A673 (cell line): ENCODE measurements at regions not wholly inside any gene's neighbourhood (a gene's known extent, or its start where the extent isn't known, plus 50 kb on each side); places are given as distances from the start of the nearest gene placed in this dataset.

Experiments used
- BruUV-seq: library from RNA; stranded (reverse); fragments of 400-500 nt; replicated peaks from 2 replicates; lab custom pipeline; 2021; lab: Mats Ljungman, UMichigan
- CTCF ChIA-PET: fragments of 300-600 bp; sonication (Branson Sonifier 250); formaldehyde crosslinking; loops from one replicate; lab custom pipeline; 2022; ENCODE audit warnings: antibody characterized with exemption; lab: Charles Lee
- POLR2A ChIA-PET: fragments of 300-600 bp; sonication (Branson Sonifier 250); formaldehyde crosslinking; loops from one replicate; lab custom pipeline; 2022; ENCODE audit warnings: antibody characterized with exemption; ENCODE audit not compliant: low non-redundant PET; lab: Charles Lee
- DNase-seq: peaks from one replicate; pipeline ENCODE4 v3.0.0-alpha.2; 2015; ENCODE audit warnings: low spot score
- H3K27ac ChIP-seq: fragments of 200-600 bp; sonication (generic); 2 replicates; pipeline ENCODE4 v1.5.1; 2016; ENCODE audit warnings: mixed run types, low read depth, mild to moderate bottlenecking, mixed read lengths, antibody characterized with exemption, low read length; ENCODE audit not compliant: poor library complexity, severe bottlenecking
- H3K27me3 ChIP-seq: fragments of 200-600 bp; sonication (generic); replicated peaks from 2 replicates; pipeline ENCODE4 v1.6.1; 2017; ENCODE audit warnings: mixed run types, low read depth, mild to moderate bottlenecking, mixed read lengths, antibody characterized with exemption, low read length; ENCODE audit not compliant: insufficient read depth, poor library complexity
- H3K36me3 ChIP-seq: fragments of 200-600 bp; sonication (generic); 2 replicates; pipeline ENCODE4 v1.6.1; 2016; ENCODE audit warnings: mixed run types, mild to moderate bottlenecking, mixed read lengths, antibody characterized with exemption, low read length; ENCODE audit not compliant: insufficient read depth, poor library complexity, severe bottlenecking
- H3K4me1 ChIP-seq: fragments of 200-600 bp; sonication (generic); 2 replicates; pipeline ENCODE4 v1.6.1; 2017; ENCODE audit warnings: mixed run types, mild to moderate bottlenecking, mixed read lengths, antibody characterized with exemption, low read length; ENCODE audit not compliant: insufficient read depth, poor library complexity, severe bottlenecking
- H3K4me3 ChIP-seq: fragments of 200-600 bp; sonication (generic); 2 replicates; pipeline ENCODE4 v1.5.1; 2016; ENCODE audit warnings: low read depth, mixed run types, mild to moderate bottlenecking, mixed read lengths, low read length; ENCODE audit not compliant: poor library complexity, severe bottlenecking
- H3K9me3 ChIP-seq: fragments of 200-600 bp; sonication (generic); 2 replicates; pipeline ENCODE4 v1.6.1; 2016; ENCODE audit warnings: mixed run types, low read depth, mild to moderate bottlenecking, mixed read lengths, antibody characterized with exemption, low read length; ENCODE audit not compliant: poor library complexity, severe bottlenecking
- EZH2 ChIP-seq: fragments of 200-600 bp; sonication (generic); IDR thresholded peaks from 2 replicates; pipeline ENCODE4 v1.6.1; 2017; ENCODE audit warnings: borderline replicate concordance, low read depth, mild to moderate bottlenecking, mixed read lengths, antibody characterized with exemption, low read length; ENCODE audit not compliant: poor library complexity, severe bottlenecking
- intact Hi-C: fragments of 100-400 bp; cut with micrococcal nuclease; formaldehyde crosslinking; loops from one replicate; pipeline ENCODE4 v1.10.0; 2022; ENCODE audit not compliant: unreplicated experiment
- TF ChIP-seq, protein P1 (sequence below): fragments of 300-800, 200-600 bp; sonication (generic); conservative IDR thresholded peaks from 2 replicates; pipeline ENCODE4 v1.5.1; 2017; ENCODE audit warnings: low read depth, mild to moderate bottlenecking, antibody characterized with exemption, low read length, moderate library complexity, mixed read lengths

DNA sequence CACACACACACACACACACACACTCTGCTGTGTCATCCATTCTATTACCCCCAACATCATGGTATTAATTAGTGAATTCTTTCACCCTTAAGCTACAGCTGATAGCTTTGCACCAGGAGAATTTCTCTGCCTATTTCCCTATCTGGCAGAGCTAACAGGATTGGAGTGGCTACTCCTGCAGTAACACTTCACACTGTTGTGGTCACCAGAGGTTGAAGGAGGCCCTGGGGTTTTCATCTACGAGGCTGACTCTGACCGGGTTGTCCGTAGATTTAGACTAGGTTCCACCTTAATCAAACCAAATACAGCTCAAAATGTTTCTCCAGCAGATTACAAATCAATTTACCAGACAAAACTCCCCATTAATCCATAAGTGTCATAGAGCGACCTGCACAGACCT is 69.2 kb upstream of the RIPOR2 start:
- ChIA-PET POLR2A (no interaction called here), CTCF (interaction anchor here (0.6 kb wide), 1 partner anchor 348 kb away, joined by 6 read pairs; no protein-coding TSS in a partner anchor)
- no peaks in the 10 kb centered on the region for H3K4me1 ChIP-seq
- TF ChIP-seq, protein P1, sequence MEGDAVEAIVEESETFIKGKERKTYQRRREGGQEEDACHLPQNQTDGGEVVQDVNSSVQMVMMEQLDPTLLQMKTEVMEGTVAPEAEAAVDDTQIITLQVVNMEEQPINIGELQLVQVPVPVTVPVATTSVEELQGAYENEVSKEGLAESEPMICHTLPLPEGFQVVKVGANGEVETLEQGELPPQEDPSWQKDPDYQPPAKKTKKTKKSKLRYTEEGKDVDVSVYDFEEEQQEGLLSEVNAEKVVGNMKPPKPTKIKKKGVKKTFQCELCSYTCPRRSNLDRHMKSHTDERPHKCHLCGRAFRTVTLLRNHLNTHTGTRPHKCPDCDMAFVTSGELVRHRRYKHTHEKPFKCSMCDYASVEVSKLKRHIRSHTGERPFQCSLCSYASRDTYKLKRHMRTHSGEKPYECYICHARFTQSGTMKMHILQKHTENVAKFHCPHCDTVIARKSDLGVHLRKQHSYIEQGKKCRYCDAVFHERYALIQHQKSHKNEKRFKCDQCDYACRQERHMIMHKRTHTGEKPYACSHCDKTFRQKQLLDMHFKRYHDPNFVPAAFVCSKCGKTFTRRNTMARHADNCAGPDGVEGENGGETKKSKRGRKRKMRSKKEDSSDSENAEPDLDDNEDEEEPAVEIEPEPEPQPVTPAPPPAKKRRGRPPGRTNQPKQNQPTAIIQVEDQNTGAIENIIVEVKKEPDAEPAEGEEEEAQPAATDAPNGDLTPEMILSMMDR, result no peak
- TF ChIP-seq EZH2, result no peak
- no TSS peak for BruUV-seq
- H3K9me3 ChIP-seq, result no peaks in the 10 kb centered on the region
- H3K4me3 ChIP-seq, result no peak overlapping the region
- H3K27ac ChIP-seq, result no peak overlapping the region
- DNase-seq, result no peak
- H3K27me3 ChIP-seq, result no peaks in the 10 kb centered on the region
- intact Hi-C loops, result no loop called here
- H3K36me3 ChIP-seq, result no peaks in the 10 kb centered on the region

DNA sequence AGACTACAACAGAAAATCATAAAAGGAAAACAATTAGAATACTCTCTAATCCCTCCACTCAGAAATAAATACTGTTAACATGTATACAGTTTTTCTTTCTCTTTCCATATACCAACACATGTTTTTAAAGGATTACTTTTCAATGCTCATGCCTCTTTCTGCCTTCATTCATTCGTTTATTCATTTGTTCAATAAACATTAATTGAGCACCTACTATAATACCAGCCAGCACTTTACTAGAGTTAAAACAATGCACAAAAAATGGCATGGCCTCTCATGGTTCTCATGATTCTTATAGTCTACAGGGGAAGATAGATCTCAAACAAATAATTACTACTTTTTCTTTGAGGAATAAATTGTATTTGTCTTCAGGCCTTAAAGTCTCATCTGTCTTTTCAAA is 70.3 kb upstream of the RIPOR2 start:
- H3K9me3 ChIP-seq, result no peaks in the 10 kb centered on the region
- ChIA-PET POLR2A (no interaction called here), CTCF (no interaction called here)
- no peaks in the 10 kb centered on the region for H3K36me3 ChIP-seq
- H3K4me1 ChIP-seq, result no peaks in the 10 kb centered on the region
- intact Hi-C loops, result no loop called here
- H3K27ac ChIP-seq, result no peak overlapping the region
- H3K4me3 ChIP-seq, result no peak overlapping the region
- TF ChIP-seq, protein P1, result no peak
- TF ChIP-seq EZH2, result no peak
- no peak for DNase-seq
- H3K27me3 ChIP-seq, result no peaks in the 10 kb centered on the region
- no TSS peak for BruUV-seq

DNA sequence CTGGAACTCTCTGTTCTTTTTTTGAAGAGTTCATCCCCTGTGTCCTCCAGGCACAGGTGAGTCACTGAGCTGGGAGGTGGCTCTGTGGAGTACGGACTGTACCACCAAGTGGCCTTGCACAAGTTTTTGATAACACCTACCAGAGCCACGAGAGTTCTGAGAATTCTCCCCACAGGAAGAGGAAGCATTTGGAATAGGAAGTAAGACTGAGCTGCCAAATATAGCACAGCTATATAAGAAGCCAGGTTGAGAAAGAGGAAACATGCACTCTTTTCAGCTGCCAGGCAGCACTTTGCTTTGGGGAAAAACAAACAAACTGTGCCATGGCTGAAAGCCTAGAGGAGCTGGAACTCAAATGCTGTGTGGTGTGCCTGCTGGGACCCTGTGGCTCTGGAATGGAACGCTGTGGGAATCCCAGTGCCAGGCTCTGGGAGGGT is 70.8 kb upstream of the RIPOR2 start:
- ChIA-PET POLR2A (no interaction called here), CTCF (no interaction called here)
- no peak for DNase-seq
- H3K4me3 ChIP-seq, result no peak overlapping the region
- no peaks in the 10 kb centered on the region for H3K4me1 ChIP-seq
- H3K36me3 ChIP-seq, result no peaks in the 10 kb centered on the region
- no peak overlapping the region for H3K27ac ChIP-seq
- no peak for TF ChIP-seq EZH2
- TF ChIP-seq, protein P1, result no peak
- no TSS peak for BruUV-seq
- intact Hi-C loops, result no loop called here
- no peaks in the 10 kb centered on the region for H3K27me3 ChIP-seq
- no peaks in the 10 kb centered on the region for H3K9me3 ChIP-seq
